Spleen (tissue), 7 donors: ENCODE measurements at regions not wholly inside any gene's neighbourhood (a gene's known extent, or its start where the extent isn't known, plus 50 kb on each side); places are given as distances from the start of the nearest gene placed in this dataset.

Experiments
- POLR2A ChIP-seq, 3 donors: fragments of 450-650 bp; IDR thresholded peaks; one replicate each; pipeline ENCODE4 v1.5.1; 2017; ENCODE audit warnings: antibody characterized with exemption in 3 of 3, mild to moderate bottlenecking in 1 of 3
- POLR2AphosphoS5 ChIP-seq, 3 donors: sonication (generic); formaldehyde crosslinking; IDR thresholded peaks; one replicate each; pipeline ENCODE4 v1.5.1; 2017; ENCODE audit warnings: antibody characterized with exemption in 3 of 3
- TF ChIP-seq, protein P1 (sequence below), 11 experiments: fragments of 200-600 bp in 7 of 11; fragments of 450-650 bp in 4 of 11; sonication (generic) in 4 of 11; IDR thresholded peaks in 8 of 11; conservative IDR thresholded peaks in 3 of 11; 1 replicate in 7 of 11; 2 replicates in 4 of 11; pipeline versions ENCODE4 v1.4.0 to v1.8.0; 2016 to 2021; ENCODE audit warnings: antibody characterized with exemption in 11 of 11, inconsistent platforms in 4 of 11, mild to moderate bottlenecking in 1 of 11
- donor health status: DM: no; HTN: no; CAD: no; lungs with moderate emphysema.
- donor health status: DM: no; HTN: no; CAD: no.
- donor health status: DM: no; HTN: no; CAD: no.

DNA sequence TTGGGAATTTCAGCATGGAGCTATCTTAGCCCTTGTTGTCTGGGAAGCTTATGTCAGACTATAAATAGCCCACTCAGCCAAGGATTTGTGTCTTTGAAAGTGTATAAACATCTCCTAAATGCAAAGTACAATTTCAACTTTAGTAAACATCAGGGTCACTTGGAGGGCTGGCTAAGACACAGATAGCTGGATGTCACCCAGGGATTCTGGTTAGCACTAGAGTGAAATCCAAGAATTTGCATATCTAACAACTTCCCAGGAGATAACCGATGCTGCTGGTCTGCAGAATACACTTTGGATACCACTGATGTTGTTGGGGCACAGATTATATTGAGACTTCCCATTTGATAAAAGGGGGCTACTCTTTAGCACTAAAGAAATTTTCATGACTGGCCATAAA, 130.9 kb downstream of the PAX1 start:
- TF ChIP-seq, protein P1, sequence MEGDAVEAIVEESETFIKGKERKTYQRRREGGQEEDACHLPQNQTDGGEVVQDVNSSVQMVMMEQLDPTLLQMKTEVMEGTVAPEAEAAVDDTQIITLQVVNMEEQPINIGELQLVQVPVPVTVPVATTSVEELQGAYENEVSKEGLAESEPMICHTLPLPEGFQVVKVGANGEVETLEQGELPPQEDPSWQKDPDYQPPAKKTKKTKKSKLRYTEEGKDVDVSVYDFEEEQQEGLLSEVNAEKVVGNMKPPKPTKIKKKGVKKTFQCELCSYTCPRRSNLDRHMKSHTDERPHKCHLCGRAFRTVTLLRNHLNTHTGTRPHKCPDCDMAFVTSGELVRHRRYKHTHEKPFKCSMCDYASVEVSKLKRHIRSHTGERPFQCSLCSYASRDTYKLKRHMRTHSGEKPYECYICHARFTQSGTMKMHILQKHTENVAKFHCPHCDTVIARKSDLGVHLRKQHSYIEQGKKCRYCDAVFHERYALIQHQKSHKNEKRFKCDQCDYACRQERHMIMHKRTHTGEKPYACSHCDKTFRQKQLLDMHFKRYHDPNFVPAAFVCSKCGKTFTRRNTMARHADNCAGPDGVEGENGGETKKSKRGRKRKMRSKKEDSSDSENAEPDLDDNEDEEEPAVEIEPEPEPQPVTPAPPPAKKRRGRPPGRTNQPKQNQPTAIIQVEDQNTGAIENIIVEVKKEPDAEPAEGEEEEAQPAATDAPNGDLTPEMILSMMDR (IDR thresholded peaks at IDR 0.05 in 8 of 11, conservative IDR thresholded peaks at IDR 0.05 in 3 of 11): no peak
- no peak for TF ChIP-seq POLR2A (IDR thresholded peaks at IDR 0.05)
- no peak for TF ChIP-seq POLR2AphosphoS5 (IDR thresholded peaks at IDR 0.05)
